ENCODE measurements at regions not wholly inside any gene's neighbourhood (a gene's known extent, or its start where the extent isn't known, plus 50 kb on each side); places are given as distances from the start of the nearest gene placed in this dataset.

DNA sequence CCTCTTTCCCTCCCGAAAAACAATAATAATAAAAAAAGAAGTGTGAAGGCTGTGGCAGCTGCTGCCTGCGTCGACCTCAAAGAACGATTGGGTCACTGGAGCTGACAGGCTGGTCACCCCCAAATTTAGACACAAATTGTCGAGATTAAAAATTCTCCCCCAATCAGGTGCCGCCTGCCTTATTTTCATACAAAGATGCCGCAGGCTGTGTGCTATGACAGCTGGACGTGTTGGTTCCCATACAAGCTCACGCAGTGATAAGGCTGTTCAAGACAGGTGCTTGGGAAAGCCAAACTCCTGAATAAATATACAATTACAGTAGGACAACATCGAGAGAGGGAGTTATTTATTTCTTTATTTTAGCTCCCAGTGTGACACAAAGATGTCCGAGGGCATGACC lies 1041.8 kb downstream of the VRK1 start:
- no peak for DNase-seq

DNA sequence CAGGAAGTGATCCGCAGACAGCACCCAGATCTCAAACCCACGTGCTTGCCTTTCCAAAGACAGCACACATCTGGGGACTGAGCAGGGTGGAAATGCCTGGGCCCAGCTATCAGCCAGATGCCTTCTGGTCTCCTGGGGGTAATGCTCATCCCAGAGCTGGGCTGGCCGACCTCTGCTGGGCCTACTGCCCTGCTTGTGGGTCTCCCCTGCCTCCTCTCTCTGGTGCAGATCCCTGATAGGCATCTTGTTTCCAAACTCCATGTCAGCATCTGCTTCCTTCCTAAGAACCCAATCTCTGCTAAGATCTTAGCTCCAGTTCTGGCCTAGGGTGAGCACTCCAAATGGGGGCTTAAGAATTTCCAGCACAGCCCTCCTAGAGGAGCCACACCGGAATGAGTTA lies 1043.0 kb downstream of the VRK1 start:
- no peak for DNase-seq

DNA sequence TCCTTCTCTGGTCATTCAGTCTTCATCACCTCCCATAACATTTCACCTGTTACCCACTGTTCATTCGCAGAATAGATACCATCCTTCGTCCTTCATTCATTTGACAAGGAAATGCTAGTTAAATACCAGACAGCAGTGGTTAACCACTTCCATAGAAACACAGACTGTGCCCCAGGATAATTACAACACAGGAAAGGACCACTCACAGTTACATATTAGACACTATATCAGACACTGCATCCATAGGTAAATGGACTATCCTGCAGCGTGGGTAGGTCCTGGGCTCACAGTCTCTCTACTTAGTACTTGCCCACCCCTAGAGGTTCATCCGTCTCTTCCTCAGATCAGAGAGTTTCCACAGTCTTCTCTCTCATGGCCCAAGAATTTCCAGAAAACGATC lies 1044.6 kb downstream of the VRK1 start:
- DNase-seq, result no peak

- no peak for DNase-seq
Measured at GRCh38 chr14:97843066-97843465, 1045.9 kb downstream of the VRK1 start.

- no peak for DNase-seq
Measured at GRCh38 chr14:97844042-97844441, 1046.9 kb downstream of the VRK1 start.

DNA sequence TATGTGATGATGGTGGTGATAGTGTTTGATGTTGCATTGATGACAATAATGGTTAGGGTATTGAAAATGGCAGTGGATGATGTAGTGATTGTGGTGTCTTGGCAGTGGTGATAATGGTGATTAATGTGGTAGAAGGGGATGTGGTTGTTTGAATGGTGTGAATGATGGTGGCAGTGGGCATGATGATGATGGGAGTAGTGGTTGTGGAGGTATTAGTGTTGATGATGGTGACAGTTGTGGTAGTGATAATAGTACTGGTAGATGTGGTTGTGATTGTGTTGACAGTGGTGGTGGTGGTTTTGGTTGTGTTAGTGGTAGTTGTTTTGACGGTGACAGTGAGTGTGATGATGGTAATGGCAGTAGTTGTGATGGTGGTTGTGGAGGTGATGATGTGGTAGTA lies 1049.0 kb downstream of the VRK1 start:
- DNase-seq, result no peak

- DNase-seq, result peak; percentile 63
Measured at GRCh38 chr14:97848317-97848980, 1051.3 kb downstream of the VRK1 start.

DNA sequence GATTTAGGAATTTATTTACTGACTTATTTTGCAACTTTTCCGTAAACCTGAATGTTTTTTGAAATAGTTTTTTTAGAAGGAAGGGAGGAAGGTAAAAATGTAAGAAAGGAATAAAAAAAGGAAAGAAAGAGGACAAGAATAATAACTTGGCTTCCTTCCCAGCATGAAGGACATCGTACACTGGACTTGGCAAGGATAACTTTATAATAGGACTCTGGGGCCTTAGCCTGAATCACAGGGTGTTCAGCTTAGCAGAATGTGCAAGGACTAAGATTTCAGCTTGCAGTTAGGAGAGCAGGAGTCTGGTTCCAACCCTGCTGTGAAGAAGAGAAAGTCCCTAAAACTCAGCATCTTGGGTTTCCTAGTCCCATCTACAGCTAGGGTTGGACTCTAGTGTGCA lies 1053.3 kb downstream of the VRK1 start:
- DNase-seq, result no peak

- DNase-seq, result no peak
Measured at GRCh38 chr14:97850886-97851285, 1053.7 kb downstream of the VRK1 start.

GRCh38 chr14:97851428-97851995 lies 1054.3 kb downstream of the VRK1 start:
- DNase-seq, result no peak

- no peak for DNase-seq
Measured at GRCh38 chr14:97854918-97855317, 1057.7 kb downstream of the VRK1 start.

DNA sequence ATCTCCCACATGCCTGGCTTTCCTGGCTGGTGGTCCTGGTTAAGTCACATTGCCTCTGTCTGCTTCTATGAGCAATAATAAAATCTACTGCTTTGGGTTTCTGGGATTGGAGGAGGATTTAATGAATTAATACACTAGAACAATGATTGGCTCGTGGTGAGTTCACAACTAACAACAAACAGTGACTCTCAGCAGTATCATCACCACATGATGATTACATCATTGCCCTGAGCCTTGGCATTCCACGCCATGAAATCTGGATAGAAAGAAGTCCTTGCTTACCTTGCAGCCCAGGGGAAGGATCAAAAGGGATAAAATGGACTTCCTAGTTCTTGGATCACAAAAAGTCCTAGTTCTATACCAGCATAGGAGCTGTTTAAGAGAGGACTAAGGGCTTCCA lies 1069.0 kb downstream of the VRK1 start:
- no peak for DNase-seq

GRCh38 chr14:97866664-97867063 lies 1069.5 kb downstream of the VRK1 start:
- DNase-seq, result no peak

DNA sequence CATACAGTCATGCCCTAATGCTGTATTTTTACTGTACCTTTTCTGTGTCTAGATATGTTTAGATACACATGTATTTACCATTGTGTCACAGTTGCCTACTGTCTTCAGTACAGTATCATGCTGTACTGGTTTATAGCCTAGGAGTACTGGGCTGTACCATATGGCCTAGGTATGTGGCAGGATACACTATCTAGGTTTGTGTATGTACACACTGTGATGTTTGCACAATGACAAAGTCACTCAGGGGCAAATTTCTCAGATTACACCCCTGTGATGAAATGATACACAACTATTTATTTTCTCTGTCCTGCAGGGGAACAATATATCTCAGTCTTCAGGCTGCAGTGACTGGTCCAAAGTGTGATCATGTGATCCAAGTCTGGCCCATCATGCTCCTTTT lies 1076.1 kb downstream of the VRK1 start:
- no peak for DNase-seq

- no peak for DNase-seq
Measured at GRCh38 chr14:97874394-97874793, 1077.2 kb downstream of the VRK1 start.

DNA sequence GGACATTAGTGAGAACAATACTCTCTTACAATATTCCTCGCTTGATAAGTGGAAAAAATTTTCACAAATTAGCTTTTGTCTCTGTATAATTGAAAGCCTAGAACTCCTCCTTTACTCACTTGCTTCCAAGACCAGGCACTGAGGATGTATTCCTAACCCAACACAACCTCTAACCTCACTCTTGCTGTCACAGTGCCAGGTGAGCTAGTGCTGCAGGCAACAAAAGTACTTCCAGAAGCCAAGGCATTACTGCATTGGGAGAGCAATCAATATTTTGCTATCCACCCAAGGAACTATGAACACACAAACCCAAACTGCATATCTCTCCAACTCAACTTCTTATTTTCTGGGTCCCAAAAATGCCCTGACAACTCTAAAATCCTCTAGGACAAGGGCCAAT lies 1081.0 kb downstream of the VRK1 start:
- no peak for DNase-seq

GRCh38 chr14:97878727-97879126 lies 1081.5 kb downstream of the VRK1 start:
- no peak for DNase-seq

GRCh38 chr14:97887690-97888089 lies 1090.5 kb downstream of the VRK1 start:
- DNase-seq, result no peak

- no peak for DNase-seq
Measured at GRCh38 chr14:97888331-97888730, 1091.1 kb downstream of the VRK1 start.

DNA sequence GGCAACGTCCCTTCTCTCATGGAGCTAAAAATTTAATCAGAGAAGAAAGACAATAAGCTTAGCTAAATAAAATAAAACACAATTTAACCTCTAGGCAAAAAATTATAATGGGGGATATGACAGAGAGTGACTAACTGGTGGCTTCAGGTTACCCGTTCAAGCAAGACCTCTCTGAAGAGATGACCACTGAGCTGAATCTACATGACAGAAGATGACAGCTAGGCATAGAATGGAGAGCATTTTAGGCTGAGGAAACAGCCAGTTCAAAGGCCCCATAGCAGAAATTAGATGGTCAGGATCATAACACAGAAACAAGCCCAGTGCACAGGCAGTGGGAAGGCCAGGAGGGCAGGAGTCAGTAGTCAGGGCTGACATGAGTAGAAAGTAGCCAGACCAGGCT lies 1094.3 kb downstream of the VRK1 start:
- DNase-seq, result no peak

DNA sequence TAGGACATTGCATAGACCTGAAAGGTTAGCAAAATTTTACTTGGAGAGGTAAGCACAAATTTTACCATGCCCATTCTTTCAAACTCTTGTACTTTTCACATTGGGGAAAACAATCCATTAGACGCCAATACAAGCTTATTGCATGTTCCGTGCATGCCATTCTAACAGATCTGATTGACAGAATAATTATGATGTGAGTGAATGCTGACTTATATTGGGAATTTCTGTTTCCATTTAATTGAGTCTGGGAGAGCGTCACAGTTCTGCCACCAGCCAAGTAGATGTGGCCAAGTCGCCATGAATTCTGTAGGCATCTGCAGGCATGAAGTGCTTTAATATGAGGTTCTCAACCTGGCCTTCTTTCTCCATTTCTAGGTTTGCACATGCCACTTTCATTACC lies 1097.4 kb downstream of the VRK1 start:
- DNase-seq, result no peak

DNA sequence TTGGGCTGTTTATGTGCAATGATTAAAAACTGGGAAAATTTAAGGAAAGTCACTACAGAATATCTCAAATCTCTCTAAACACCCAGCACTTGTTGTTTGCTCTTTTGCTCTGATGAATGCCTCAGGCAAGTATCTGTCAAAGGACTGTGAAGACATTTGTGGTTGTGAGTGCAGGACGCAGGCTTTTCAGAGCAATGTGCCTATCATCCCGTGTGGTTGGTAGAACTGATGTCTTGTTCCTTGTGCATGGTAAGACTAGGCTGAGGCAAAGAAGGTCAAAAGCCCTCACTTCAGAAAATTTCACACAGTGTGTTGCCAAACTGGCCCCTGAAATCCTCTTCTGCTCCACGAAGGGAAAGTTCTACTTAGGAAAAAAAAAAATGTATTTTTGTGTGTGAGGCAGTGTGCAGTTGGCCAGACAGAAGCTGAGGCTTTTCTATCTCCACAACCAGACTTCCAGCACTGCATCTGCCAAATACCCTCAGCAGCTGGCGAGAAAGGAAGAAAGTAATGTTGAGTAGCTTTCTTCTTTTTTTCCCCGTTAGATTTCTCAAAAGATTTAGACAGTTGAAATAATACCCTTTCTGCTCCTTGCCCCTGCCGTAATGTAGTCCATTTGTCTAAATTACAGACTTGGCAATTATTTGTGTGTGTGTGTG lies 1103.1 kb downstream of the VRK1 start:
- DNase-seq, result no peak

DNA sequence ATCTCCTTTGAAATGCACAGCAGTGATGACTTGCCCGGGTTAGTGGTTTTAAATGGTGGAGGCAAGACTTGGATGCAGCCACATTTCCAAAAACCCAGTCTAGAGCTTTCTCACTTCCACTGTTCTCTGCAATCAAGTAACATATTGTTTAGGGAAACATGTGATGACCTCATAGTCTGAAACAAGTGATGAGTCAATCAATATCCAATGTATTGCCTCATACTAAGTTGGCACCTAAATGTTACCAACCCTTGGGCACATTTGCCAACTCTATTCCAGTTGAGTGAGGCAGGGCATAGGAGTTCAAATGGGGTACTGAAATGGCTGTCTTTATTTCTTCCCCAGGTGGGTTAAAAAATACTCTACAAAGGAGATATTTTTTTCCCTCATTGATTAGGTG lies 1105.4 kb downstream of the VRK1 start:
- DNase-seq, result no peak

GRCh38 chr14:97903821-97904220 lies 1106.6 kb downstream of the VRK1 start:
- DNase-seq, result no peak

- no peak for DNase-seq
Measured at GRCh38 chr14:97912217-97912616, 1115.0 kb downstream of the VRK1 start.
